A549 (cell line): ENCODE measurements at regions not wholly inside any gene's neighbourhood (a gene's known extent, or its start where the extent isn't known, plus 50 kb on each side); places are given as distances from the start of the nearest gene placed in this dataset.

ENCODE experiments used
- ATAC-seq, 2 experiments: fragments of 200-7000 bp in 1 of 2; fragments of >200 bp in 1 of 2; cut with Nextera tagmentation in 1 of 2; cut with Tn5 transposase in 1 of 2; 3 replicates each; pipeline versions ENCODE4 v1.8.0 to v1.9.1; 2018 to 2020; ENCODE audit warnings: mild to moderate bottlenecking in 1 of 2, moderate library complexity in 1 of 2
- CTCF ChIA-PET: fragments of 300-600 bp; sonication (Branson Sonifier 250); formaldehyde crosslinking; extraction: SDS; loops from one replicate; lab custom pipeline; 2021; ENCODE audit warnings: antibody characterized with exemption, inconsistent platforms; lab: Yijun Ruan, JAX
- POLR2A ChIA-PET: fragments of 350-600 bp; formaldehyde crosslinking; extraction: SDS; loops from one replicate; lab custom pipeline; 2021; ENCODE audit warnings: antibody characterized with exemption, inconsistent platforms; lab: Yijun Ruan, JAX
- DNase-seq, 2 experiments: peaks; one replicate each; pipeline versions ENCODE4 v3.0.0 to v3.0.0-alpha.2; 2011 to 2016; ENCODE audit warnings: low read depth in 1 of 2, low spot score in 1 of 2
- FAIRE-seq: peaks from 2 replicates; lab custom pipeline; 2011; peaks lifted over from hg19 to GRCh38; lab: Jason Lieb, UNC
- H3K27ac ChIP-seq, 2 experiments: fragments of >200 bp; sonication (Bioruptor Twin); formaldehyde crosslinking; 3 replicates each; pipeline ENCODE4 v1.5.1; 2016 to 2017
- H3K4me1 ChIP-seq: fragments of >200 bp; sonication (Bioruptor Twin); formaldehyde crosslinking; 3 replicates; pipeline ENCODE4 v1.6.1; 2016
- H3K4me2 ChIP-seq: fragments of >200 bp; sonication (Bioruptor Twin); formaldehyde crosslinking; 3 replicates; pipeline ENCODE4 v1.6.1; 2016
- H3K4me3 ChIP-seq: fragments of >200 bp; sonication (Bioruptor Twin); formaldehyde crosslinking; 3 replicates; pipeline ENCODE4 v1.5.1; 2016
- H3K9me3 ChIP-seq: fragments of >200 bp; sonication (Bioruptor Twin); formaldehyde crosslinking; 3 replicates; pipeline ENCODE4 v1.6.1; 2016
- CBX2 ChIP-seq: fragments of 200-600 bp; sonication (generic); IDR thresholded peaks from 2 replicates; pipeline ENCODE4 v1.6.1; 2016; ENCODE audit warnings: low read depth, mild to moderate bottlenecking, borderline replicate concordance
- CHD4 ChIP-seq: fragments of 200-600 bp; sonication (generic); IDR thresholded peaks from 2 replicates; pipeline ENCODE4 v1.6.1; 2016; ENCODE audit warnings: antibody characterized with exemption, mild to moderate bottlenecking, borderline replicate concordance
- EHMT2 ChIP-seq: fragments of 200-600 bp; sonication (generic); IDR thresholded peaks from 2 replicates; pipeline ENCODE4 v1.6.1; 2016; ENCODE audit warnings: antibody characterized with exemption, low read depth, mild to moderate bottlenecking, moderate library complexity
- ESRRA ChIP-seq: fragments of 150-350 bp; IDR thresholded peaks from 2 replicates; pipeline ENCODE4 v1.6.1; 2014; ENCODE audit warnings: mild to moderate bottlenecking, low read length, borderline replicate concordance
- FOXS1 ChIP-seq: fragments of 250-450 bp; sonication (Bioruptor Pico); IDR thresholded peaks from 2 replicates; pipeline ENCODE4 v1.5.0; 2020; ENCODE audit warnings: mild to moderate bottlenecking, moderate library complexity
- JUN ChIP-seq, 2 experiments: fragments of >200 bp; sonication (Bioruptor Twin); formaldehyde crosslinking; IDR thresholded peaks; 2 replicates in 1 of 2; 3 replicates in 1 of 2; pipeline ENCODE4 v1.6.1; 2016 to 2017
- MYC ChIP-seq: IDR thresholded peaks from 2 replicates; pipeline ENCODE4 v1.6.1; 2012; ENCODE audit warnings: mild to moderate bottlenecking, inconsistent platforms, low read length, improper control_type of control experiment, borderline replicate concordance
- NPAS2 ChIP-seq: fragments of 250-450 bp; sonication (Bioruptor Pico); IDR thresholded peaks from 2 replicates; pipeline ENCODE4 v1.8.0; 2022; ENCODE audit warnings: mild to moderate bottlenecking, moderate library complexity, borderline replicate concordance
- RARB ChIP-seq: fragments of 250-450 bp; sonication (Bioruptor Pico); IDR thresholded peaks from 2 replicates; pipeline ENCODE4 v1.8.0; 2021; ENCODE audit warnings: mild to moderate bottlenecking, moderate library complexity
- RNF2 ChIP-seq: fragments of 200-600 bp; sonication (generic); IDR thresholded peaks from 2 replicates; pipeline ENCODE4 v1.6.1; 2016; ENCODE audit warnings: low read depth, mild to moderate bottlenecking, antibody characterized with exemption, moderate library complexity, borderline replicate concordance
- SMC3 ChIP-seq: fragments of >200 bp; sonication (Bioruptor Twin); formaldehyde crosslinking; IDR thresholded peaks from 3 replicates; pipeline ENCODE4 v1.6.1; 2018; ENCODE audit warnings: inconsistent platforms
- TFCP2L1 ChIP-seq: fragments of 250-450 bp; sonication (Bioruptor Pico); IDR thresholded peaks from 2 replicates; pipeline ENCODE4 v1.5.0; 2021; ENCODE audit warnings: mild to moderate bottlenecking
- TP53 ChIP-seq: fragments of 250-450 bp; sonication (Bioruptor Pico); IDR thresholded peaks from 2 replicates; pipeline ENCODE4 v1.5.0; 2021; ENCODE audit warnings: mild to moderate bottlenecking, moderate library complexity
- ZC3H11A ChIP-seq: fragments of 450-650 bp; IDR thresholded peaks from 2 replicates; pipeline ENCODE4 v1.6.1; 2014; ENCODE audit warnings: antibody characterized with exemption, mild to moderate bottlenecking
- ZFP36 ChIP-seq: fragments of 450-650 bp; IDR thresholded peaks from 2 replicates; pipeline ENCODE4 v1.6.1; 2014; ENCODE audit warnings: borderline replicate concordance; ENCODE audit not compliant: partially characterized antibody
- ZNF302 ChIP-seq: fragments of 250-450 bp; sonication (Bioruptor Pico); IDR thresholded peaks from 2 replicates; pipeline ENCODE4 v1.9.0; 2021; ENCODE audit warnings: inconsistent platforms, mild to moderate bottlenecking, moderate library complexity
- ZSCAN20 ChIP-seq: fragments of 250-450 bp; sonication (Bioruptor Pico); IDR thresholded peaks from 2 replicates; pipeline ENCODE4 v1.8.0; 2022; ENCODE audit warnings: mild to moderate bottlenecking, moderate library complexity
- WGBS: methylation state at CpG from one replicate; pipeline ENCODE4 v1.1.6; 2017; ENCODE audit errors: missing lambda C conversion rate; 5-methylcytosine and 5-hydroxymethylcytosine counted together
- TF ChIP-seq, protein P1 (sequence below): fragments of >200 bp; sonication (Bioruptor Twin); formaldehyde crosslinking; IDR thresholded peaks from 3 replicates; pipeline ENCODE4 v1.5.1; 2016
- TF ChIP-seq, protein P2 (sequence below): fragments of 250-450 bp; sonication (Bioruptor Pico); IDR thresholded peaks from 2 replicates; pipeline ENCODE4 v1.5.0; 2021; ENCODE audit warnings: mild to moderate bottlenecking, moderate library complexity, borderline replicate concordance
- TF ChIP-seq, protein P3 (sequence below): fragments of 450-650 bp; IDR thresholded peaks from 2 replicates; pipeline ENCODE4 v1.6.1; 2014; ENCODE audit warnings: antibody characterized with exemption
- TF ChIP-seq, protein P4 (sequence below): IDR thresholded peaks from 2 replicates; pipeline ENCODE4 v1.6.1; 2012

DNA sequence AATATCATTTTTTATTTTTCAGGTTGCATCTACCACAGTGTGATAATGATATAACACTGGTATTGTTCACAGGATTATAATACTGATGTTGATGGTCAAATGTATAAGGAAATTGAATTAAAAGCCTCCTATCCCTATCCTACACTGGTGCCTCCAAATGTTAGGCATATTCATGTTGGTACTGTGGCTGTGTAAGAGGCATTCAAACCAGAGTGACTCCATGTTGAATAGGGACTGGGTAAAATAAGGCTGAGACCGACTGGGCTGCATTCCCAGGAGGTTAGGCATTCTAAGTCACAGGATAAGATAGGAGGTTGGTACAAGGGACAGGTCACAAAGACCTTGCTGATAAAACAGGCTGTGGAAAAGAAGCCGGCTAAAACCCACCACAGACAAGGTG, 68.9 kb upstream of the RNU6-1 start:
- no peak overlapping the region for H3K4me2 ChIP-seq
- no peak overlapping the region for H3K27ac ChIP-seq
- CTCF ChIA-PET, result interaction anchor here (0.9 to 1.2 kb wide), 2 partner anchors 13 to 21 kb away, joined by 3 read pairs; no protein-coding TSS in a partner anchor
- H3K4me3 ChIP-seq, result no peak overlapping the region
- POLR2A ChIA-PET, result no interaction called here
- peaks cover 3% of the 10 kb centered on the region for H3K4me1 ChIP-seq
- ATAC-seq (no peak), DNase-seq (no peak), FAIRE-seq (no peak)
- TF ChIP-seq SMC3, result no peak
- TF ChIP-seq RNF2, result no peak
- TF ChIP-seq NPAS2 (CRISPR knock-in tag), result no peak
- no peak for TF ChIP-seq RARB (CRISPR knock-in tag)
- TF ChIP-seq ZNF302 (CRISPR knock-in tag), result no peak
- TF ChIP-seq MYC, result no peak
- TF ChIP-seq JUN (IDR thresholded peaks at IDR 0.05), result no peak
- TF ChIP-seq, protein P1, sequence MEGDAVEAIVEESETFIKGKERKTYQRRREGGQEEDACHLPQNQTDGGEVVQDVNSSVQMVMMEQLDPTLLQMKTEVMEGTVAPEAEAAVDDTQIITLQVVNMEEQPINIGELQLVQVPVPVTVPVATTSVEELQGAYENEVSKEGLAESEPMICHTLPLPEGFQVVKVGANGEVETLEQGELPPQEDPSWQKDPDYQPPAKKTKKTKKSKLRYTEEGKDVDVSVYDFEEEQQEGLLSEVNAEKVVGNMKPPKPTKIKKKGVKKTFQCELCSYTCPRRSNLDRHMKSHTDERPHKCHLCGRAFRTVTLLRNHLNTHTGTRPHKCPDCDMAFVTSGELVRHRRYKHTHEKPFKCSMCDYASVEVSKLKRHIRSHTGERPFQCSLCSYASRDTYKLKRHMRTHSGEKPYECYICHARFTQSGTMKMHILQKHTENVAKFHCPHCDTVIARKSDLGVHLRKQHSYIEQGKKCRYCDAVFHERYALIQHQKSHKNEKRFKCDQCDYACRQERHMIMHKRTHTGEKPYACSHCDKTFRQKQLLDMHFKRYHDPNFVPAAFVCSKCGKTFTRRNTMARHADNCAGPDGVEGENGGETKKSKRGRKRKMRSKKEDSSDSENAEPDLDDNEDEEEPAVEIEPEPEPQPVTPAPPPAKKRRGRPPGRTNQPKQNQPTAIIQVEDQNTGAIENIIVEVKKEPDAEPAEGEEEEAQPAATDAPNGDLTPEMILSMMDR, result no peak
- TF ChIP-seq FOXS1 (CRISPR knock-in tag), result no peak
- no peak for TF ChIP-seq ZC3H11A
- TF ChIP-seq, protein P2, sequence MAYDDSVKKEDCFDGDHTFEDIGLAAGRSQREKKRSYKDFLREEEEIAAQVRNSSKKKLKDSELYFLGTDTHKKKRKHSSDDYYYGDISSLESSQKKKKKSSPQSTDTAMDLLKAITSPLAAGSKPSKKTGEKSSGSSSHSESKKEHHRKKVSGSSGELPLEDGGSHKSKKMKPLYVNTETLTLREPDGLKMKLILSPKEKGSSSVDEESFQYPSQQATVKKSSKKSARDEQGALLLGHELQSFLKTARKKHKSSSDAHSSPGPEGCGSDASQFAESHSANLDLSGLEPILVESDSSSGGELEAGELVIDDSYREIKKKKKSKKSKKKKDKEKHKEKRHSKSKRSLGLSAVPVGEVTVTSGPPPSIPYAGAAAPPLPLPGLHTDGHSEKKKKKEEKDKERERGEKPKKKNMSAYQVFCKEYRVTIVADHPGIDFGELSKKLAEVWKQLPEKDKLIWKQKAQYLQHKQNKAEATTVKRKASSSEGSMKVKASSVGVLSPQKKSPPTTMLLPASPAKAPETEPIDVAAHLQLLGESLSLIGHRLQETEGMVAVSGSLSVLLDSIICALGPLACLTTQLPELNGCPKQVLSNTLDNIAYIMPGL (CRISPR knock-in tag), result no peak
- TF ChIP-seq CHD4, result no peak
- TF ChIP-seq ZSCAN20 (CRISPR knock-in tag), result no peak
- no peak for TF ChIP-seq TP53
- no peak for TF ChIP-seq CBX2
- no peak for TF ChIP-seq ZFP36
- no peak for TF ChIP-seq TFCP2L1 (CRISPR knock-in tag)
- WGBS, result 57% methylated on average over 2 of the region's 2 CpGs
- peaks cover 33% of the 10 kb centered on the region for H3K9me3 ChIP-seq

DNA sequence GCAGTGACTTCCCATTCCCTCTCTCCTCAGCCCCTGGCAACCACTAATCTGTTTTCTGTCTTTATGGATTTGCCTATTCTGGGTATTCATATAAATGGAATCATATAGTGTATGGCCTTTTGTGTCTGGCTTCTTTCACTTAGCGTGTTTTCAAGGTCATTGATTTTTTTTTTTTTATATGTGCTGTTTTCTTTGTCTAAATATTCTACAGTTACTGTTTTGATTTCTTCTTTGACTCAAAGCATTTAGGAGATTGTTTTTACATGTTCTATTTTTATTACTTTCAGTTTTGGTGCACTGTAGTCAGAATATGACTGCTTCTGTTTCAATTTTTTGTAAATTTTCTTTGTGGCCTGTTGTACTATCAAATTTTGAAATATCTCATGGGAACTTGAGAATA, 71.9 kb upstream of the RNU6-1 start:
- ATAC-seq, result no peak
- peaks cover 33% of the 10 kb centered on the region for H3K9me3 ChIP-seq
- CTCF ChIA-PET, result no interaction called here
- 2% methylated on average over 1 of the region's 1 CpG for WGBS
- TF ChIP-seq, protein P3, sequence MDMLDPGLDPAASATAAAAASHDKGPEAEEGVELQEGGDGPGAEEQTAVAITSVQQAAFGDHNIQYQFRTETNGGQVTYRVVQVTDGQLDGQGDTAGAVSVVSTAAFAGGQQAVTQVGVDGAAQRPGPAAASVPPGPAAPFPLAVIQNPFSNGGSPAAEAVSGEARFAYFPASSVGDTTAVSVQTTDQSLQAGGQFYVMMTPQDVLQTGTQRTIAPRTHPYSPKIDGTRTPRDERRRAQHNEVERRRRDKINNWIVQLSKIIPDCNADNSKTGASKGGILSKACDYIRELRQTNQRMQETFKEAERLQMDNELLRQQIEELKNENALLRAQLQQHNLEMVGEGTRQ, result no peak
- TF ChIP-seq, protein P4, sequence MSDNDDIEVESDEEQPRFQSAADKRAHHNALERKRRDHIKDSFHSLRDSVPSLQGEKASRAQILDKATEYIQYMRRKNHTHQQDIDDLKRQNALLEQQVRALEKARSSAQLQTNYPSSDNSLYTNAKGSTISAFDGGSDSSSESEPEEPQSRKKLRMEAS, result no peak
- TF ChIP-seq CBX2, result no peak
- TF ChIP-seq EHMT2, result no peak
- no peak for TF ChIP-seq ESRRA
- TF ChIP-seq ZNF302 (CRISPR knock-in tag), result no peak
- no peak overlapping the region; a peak in 1 of 6 replicates for H3K27ac ChIP-seq
- H3K4me3 ChIP-seq, result no peak overlapping the region
- no peak overlapping the region for H3K4me2 ChIP-seq
- FAIRE-seq, result no peak
- no peak for DNase-seq
- H3K4me1 ChIP-seq, result peaks cover 26% of the 10 kb centered on the region
- POLR2A ChIA-PET, result no interaction called here
